ENCODE measurements at regions not wholly inside any gene's neighbourhood (a gene's known extent, or its start where the extent isn't known, plus 50 kb on each side); places are given as distances from the start of the nearest gene placed in this dataset.

DNA sequence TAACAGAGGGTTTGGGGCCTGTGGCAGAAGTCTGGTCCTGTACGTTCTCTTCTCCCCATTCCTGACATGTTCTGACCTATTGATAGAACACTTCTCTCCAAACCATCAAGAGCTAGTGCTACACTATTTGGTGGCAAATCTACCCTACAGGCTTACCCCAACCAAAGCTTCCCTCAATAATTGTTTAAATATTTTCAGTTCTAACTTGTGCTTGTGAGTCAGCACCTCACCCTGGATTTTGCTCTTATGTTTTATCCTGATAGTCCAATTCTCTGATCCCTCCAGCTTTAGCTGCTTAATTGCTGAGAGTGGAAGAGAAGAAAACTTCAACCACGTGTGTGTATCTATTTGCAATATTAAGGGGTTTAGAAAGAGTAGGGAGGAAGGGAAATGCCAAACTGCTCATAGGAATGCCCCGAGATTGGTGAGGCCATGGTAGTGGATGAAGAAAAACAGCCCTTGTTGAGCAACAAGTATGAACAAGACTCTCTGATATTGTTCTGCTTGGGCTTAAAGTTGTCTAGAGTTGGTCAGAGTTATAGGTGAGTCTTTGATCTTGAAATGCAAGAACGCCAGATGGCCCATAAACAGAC is 67.8 kb upstream of the PARD3B start (continued):
- TF ChIP-seq, protein P1, sequence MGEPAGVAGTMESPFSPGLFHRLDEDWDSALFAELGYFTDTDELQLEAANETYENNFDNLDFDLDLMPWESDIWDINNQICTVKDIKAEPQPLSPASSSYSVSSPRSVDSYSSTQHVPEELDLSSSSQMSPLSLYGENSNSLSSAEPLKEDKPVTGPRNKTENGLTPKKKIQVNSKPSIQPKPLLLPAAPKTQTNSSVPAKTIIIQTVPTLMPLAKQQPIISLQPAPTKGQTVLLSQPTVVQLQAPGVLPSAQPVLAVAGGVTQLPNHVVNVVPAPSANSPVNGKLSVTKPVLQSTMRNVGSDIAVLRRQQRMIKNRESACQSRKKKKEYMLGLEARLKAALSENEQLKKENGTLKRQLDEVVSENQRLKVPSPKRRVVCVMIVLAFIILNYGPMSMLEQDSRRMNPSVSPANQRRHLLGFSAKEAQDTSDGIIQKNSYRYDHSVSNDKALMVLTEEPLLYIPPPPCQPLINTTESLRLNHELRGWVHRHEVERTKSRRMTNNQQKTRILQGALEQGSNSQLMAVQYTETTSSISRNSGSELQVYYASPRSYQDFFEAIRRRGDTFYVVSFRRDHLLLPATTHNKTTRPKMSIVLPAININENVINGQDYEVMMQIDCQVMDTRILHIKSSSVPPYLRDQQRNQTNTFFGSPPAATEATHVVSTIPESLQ (CRISPR knock-in tag; IDR thresholded peaks at IDR 0.05), result no peak

DNA sequence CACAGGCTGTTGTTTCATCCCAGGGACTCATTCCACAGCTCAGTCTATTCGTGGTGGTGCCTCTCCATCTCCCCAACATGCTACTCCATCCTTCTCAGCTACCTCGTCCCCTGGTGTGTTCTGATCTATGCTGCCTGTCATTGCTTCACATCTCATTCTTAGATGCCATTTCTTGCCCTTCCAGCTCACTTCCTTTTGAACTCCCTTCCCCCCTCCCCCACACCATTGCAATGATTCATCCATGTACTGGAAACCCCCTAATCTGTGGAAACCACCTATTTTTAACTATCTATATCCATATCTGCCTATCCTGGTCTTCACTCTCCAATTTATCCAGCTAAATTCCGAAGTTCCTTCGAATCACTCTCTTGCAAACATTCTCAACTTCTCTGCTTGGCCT is 65.7 kb upstream of the PARD3B start:
- H3K9me3 Mint-ChIP-seq, result no peaks in the 10 kb centered on the region
- CTCF ChIA-PET, result no interaction called here

DNA sequence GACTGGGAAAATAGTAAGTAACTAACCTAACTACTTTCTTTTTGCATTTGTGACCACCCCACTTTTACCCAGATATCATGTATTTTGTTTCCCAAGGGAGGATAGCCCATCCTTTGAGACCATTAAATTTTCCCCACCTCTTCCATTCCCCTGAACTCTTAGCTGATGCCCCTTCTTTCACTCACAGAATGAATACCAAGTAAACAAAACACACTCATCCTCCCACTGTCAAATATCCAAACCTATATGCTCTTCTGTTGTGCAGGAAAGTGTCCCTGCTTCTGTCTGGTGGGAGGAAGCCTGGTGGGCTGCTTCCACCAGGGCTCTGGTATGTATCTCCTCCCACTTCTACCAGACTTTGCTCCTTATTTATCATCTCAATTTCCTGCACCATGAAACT is 64.6 kb upstream of the PARD3B start:
- ChIA-PET CTCF (no interaction called here), POLR2A (interaction anchor here (0.6 kb wide), 1 partner anchor 176 kb away, joined by 3 read pairs; no protein-coding TSS in a partner anchor)

More for the DNA sequence above, 65.7 kb upstream of the PARD3B start:
- TF ChIP-seq ELF4 (CRISPR knock-in tag; IDR thresholded peaks at IDR 0.05; ENCODE audit: low read depth), result no peak
- TF ChIP-seq, protein P2, sequence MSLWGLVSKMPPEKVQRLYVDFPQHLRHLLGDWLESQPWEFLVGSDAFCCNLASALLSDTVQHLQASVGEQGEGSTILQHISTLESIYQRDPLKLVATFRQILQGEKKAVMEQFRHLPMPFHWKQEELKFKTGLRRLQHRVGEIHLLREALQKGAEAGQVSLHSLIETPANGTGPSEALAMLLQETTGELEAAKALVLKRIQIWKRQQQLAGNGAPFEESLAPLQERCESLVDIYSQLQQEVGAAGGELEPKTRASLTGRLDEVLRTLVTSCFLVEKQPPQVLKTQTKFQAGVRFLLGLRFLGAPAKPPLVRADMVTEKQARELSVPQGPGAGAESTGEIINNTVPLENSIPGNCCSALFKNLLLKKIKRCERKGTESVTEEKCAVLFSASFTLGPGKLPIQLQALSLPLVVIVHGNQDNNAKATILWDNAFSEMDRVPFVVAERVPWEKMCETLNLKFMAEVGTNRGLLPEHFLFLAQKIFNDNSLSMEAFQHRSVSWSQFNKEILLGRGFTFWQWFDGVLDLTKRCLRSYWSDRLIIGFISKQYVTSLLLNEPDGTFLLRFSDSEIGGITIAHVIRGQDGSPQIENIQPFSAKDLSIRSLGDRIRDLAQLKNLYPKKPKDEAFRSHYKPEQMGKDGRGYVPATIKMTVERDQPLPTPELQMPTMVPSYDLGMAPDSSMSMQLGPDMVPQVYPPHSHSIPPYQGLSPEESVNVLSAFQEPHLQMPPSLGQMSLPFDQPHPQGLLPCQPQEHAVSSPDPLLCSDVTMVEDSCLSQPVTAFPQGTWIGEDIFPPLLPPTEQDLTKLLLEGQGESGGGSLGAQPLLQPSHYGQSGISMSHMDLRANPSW (CRISPR knock-in tag; conservative IDR thresholded peaks at IDR 0.05; ENCODE audit: low read depth), result no peak
- no peak for TF ChIP-seq RORB (CRISPR knock-in tag; IDR thresholded peaks at IDR 0.05)
- TF ChIP-seq, protein P3, sequence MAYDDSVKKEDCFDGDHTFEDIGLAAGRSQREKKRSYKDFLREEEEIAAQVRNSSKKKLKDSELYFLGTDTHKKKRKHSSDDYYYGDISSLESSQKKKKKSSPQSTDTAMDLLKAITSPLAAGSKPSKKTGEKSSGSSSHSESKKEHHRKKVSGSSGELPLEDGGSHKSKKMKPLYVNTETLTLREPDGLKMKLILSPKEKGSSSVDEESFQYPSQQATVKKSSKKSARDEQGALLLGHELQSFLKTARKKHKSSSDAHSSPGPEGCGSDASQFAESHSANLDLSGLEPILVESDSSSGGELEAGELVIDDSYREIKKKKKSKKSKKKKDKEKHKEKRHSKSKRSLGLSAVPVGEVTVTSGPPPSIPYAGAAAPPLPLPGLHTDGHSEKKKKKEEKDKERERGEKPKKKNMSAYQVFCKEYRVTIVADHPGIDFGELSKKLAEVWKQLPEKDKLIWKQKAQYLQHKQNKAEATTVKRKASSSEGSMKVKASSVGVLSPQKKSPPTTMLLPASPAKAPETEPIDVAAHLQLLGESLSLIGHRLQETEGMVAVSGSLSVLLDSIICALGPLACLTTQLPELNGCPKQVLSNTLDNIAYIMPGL (CRISPR knock-in tag; IDR thresholded peaks at IDR 0.05), result no peak
- no peak for TF ChIP-seq NR2C2 (CRISPR knock-in tag; IDR thresholded peaks at IDR 0.05)
- TF ChIP-seq ZNF219 (CRISPR knock-in tag; IDR thresholded peaks at IDR 0.05; ENCODE audit: borderline replicate concordance), result no peak
- TF ChIP-seq ESRRA (CRISPR knock-in tag; IDR thresholded peaks at IDR 0.05; ENCODE audit: borderline replicate concordance), result no peak
- TF ChIP-seq, protein P4, sequence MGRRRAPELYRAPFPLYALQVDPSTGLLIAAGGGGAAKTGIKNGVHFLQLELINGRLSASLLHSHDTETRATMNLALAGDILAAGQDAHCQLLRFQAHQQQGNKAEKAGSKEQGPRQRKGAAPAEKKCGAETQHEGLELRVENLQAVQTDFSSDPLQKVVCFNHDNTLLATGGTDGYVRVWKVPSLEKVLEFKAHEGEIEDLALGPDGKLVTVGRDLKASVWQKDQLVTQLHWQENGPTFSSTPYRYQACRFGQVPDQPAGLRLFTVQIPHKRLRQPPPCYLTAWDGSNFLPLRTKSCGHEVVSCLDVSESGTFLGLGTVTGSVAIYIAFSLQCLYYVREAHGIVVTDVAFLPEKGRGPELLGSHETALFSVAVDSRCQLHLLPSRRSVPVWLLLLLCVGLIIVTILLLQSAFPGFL (CRISPR knock-in tag; IDR thresholded peaks at IDR 0.05; ENCODE audit: borderline replicate concordance), result no peak
- TF ChIP-seq OVOL2 (CRISPR knock-in tag; IDR thresholded peaks at IDR 0.05; ENCODE audit: borderline replicate concordance), result no peak
- no peak for TF ChIP-seq NFYB (CRISPR knock-in tag; conservative IDR thresholded peaks at IDR 0.05; ENCODE audit: low read depth)
- no peak for TF ChIP-seq MYBL2 (CRISPR knock-in tag; IDR thresholded peaks at IDR 0.05)
- Mint-ChIP-seq H3K27me3 (ENCODE audit: low read depth) (no peaks in the 10 kb centered on the region), H3K27ac (no peak overlapping the region), H3K36me3 (no peaks in the 10 kb centered on the region), H3K4me3 (no peak overlapping the region), H3K4me1 (no peaks in the 10 kb centered on the region)
- POLR2A ChIA-PET, result no interaction called here
- ATAC-seq (no peak), DNase-seq (ENCODE audit: low spot score) (no peak)

More for the DNA sequence above, 64.6 kb upstream of the PARD3B start:
- Mint-ChIP-seq H3K36me3 (no peaks in the 10 kb centered on the region), H3K4me3 (no peak overlapping the region), H3K27ac (no peak overlapping the region), H3K9me3 (no peaks in the 10 kb centered on the region), H3K4me1 (no peaks in the 10 kb centered on the region), H3K27me3 (ENCODE audit: low read depth) (no peaks in the 10 kb centered on the region)
- TF ChIP-seq ELF4 (CRISPR knock-in tag; IDR thresholded peaks at IDR 0.05; ENCODE audit: low read depth) (no peak), ZNF671 (CRISPR knock-in tag; IDR thresholded peaks at IDR 0.05) (no peak), GRHL2 (CRISPR knock-in tag; IDR thresholded peaks at IDR 0.05; ENCODE audit: insufficient replicate concordance, severe bottlenecking) (no peak), NR1H2 (CRISPR knock-in tag; IDR thresholded peaks at IDR 0.05) (no peak), OVOL2 (CRISPR knock-in tag; IDR thresholded peaks at IDR 0.05; ENCODE audit: borderline replicate concordance) (no peak)
- TF ChIP-seq, protein P5, sequence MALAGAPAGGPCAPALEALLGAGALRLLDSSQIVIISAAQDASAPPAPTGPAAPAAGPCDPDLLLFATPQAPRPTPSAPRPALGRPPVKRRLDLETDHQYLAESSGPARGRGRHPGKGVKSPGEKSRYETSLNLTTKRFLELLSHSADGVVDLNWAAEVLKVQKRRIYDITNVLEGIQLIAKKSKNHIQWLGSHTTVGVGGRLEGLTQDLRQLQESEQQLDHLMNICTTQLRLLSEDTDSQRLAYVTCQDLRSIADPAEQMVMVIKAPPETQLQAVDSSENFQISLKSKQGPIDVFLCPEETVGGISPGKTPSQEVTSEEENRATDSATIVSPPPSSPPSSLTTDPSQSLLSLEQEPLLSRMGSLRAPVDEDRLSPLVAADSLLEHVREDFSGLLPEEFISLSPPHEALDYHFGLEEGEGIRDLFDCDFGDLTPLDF (CRISPR knock-in tag; IDR thresholded peaks at IDR 0.05), result no peak
- TF ChIP-seq, protein P6, sequence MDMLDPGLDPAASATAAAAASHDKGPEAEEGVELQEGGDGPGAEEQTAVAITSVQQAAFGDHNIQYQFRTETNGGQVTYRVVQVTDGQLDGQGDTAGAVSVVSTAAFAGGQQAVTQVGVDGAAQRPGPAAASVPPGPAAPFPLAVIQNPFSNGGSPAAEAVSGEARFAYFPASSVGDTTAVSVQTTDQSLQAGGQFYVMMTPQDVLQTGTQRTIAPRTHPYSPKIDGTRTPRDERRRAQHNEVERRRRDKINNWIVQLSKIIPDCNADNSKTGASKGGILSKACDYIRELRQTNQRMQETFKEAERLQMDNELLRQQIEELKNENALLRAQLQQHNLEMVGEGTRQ (CRISPR knock-in tag; IDR thresholded peaks at IDR 0.05), result no peak
- TF ChIP-seq, protein P7, sequence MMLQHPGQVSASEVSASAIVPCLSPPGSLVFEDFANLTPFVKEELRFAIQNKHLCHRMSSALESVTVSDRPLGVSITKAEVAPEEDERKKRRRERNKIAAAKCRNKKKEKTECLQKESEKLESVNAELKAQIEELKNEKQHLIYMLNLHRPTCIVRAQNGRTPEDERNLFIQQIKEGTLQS (CRISPR knock-in tag; conservative IDR thresholded peaks at IDR 0.05), result no peak
- no peak for DNase-seq (ENCODE audit: low spot score)
- ATAC-seq, result no peak
